HG03039 (cell line): ENCODE measurements at regions not wholly inside any gene's neighbourhood (a gene's known extent, or its start where the extent isn't known, plus 50 kb on each side); places are given as distances from the start of the nearest gene placed in this dataset.

Source experiments
- ATAC-seq: cut with Tn5 transposase; IDR thresholded peaks from one replicate; pipeline ENCODE4 v1.9.1; 2021; ENCODE audit warnings: mild to moderate bottlenecking, moderate library complexity; ENCODE audit not compliant: unreplicated experiment

DNA sequence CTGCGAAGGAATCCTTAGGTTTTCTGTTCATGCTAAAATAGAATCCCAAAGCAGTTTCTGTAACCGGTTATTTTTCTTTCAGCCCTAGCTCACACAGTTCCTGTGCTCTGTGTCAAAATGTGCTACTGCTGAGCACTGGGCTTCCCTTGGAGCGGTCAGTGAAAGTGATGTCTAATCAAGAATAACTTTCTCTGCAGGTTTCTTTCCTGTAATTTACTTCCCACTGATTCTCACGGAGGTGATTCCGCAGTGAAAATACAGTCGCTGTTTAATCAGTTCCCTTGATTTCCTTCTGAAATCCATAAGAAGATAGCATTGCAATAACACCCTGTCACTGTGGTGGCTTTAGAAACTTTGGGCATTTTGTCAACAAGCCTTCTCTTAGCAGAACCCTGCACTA lies 112.0 kb upstream of the ISL1 start:
- no peak for ATAC-seq

DNA sequence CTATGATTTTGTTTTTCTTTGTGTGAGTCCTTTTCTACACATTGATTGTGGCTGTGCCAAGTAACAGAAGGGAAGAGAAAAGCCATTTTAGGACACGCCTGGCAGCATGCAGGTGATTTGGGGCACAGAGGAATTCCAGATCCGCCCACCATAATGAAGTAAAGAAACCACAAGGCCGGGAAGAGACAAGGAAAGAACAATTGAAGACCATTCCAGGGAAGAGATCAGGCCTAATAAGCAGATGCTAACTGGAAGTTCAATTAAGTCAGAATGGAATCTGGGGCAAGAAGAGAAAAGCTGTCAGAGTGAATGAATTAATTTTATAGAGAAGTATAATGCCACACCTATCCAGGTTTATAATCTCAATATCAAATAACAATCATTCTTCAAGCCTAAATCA lies 110.2 kb upstream of the ISL1 start:
- ATAC-seq = no peak

DNA sequence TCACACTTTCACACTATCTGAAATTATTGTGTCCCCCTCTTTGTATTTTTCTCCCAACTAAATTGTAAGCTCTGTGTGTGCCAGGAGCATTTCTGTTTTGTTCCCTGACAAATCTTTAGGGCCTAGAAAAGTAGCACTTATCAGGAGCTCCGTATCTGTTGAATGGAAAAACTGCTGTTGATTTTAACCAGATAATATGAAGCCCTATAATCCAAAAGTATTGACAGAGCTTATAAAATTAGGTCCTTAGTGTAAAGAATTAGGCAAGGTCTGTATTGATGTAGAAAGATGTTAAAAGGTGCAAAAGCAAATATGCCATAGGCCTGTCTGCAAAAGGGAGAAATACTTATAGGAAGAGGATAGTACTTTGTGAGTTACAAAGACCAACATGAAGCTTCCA lies 109.4 kb upstream of the ISL1 start:
- no peak for ATAC-seq

DNA sequence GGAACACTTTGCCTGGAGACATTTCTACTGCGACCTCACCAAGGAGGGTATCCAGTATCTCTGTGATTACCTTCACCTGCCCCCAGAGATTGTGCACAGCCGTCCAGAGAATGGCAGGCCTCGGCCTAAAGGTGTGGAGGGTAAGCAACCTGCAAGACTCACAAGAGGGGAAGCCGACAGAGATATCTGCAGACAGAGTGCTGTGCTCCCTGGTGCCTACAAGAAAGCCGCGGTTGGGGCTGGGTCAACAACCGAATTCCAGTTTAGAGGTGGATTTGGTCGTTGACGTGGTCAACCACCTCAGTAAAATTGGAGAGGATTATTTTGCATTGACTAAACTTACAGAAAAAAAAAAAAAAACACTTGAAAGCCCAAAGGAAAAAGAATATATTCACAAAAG lies 107.8 kb upstream of the ISL1 start:
- no peak for ATAC-seq

DNA sequence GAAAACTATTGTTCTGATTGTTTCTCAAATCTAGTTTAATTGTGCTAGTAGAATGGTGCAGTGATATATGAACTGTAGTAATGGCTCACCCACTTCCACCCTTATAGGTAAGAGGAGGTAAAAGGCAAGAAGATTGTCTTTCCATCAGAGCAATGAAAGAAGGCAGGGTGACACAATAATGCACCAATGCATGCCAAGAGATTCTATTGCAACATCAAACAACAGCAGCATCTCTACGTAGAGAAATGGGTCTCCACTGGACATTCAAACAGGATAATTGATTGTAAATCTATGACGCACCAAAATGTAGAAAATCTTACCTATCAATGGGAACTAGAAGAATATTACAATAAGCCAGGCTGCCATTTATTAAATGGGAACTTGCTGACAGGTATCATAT lies 107.0 kb upstream of the ISL1 start:
- no peak for ATAC-seq

DNA sequence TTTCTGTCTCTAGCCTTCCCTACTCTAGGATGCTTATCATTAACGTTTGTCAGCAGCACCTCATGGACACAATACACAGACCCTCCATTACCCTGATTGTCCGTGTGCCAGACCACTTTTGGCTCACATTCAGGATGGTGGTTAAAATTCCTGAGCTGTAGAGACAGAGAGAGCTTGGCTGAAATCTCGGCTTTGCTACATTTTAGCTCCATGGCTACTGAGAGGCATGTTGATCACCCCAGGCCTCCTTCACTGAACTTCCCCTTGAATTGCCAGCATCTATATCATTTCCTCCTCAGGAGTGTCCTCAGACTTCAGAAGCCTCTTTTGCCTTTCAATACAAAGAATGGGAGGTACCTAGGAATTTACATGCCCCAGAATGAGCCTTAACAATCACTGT lies 104.7 kb upstream of the ISL1 start:
- ATAC-seq = no peak

DNA sequence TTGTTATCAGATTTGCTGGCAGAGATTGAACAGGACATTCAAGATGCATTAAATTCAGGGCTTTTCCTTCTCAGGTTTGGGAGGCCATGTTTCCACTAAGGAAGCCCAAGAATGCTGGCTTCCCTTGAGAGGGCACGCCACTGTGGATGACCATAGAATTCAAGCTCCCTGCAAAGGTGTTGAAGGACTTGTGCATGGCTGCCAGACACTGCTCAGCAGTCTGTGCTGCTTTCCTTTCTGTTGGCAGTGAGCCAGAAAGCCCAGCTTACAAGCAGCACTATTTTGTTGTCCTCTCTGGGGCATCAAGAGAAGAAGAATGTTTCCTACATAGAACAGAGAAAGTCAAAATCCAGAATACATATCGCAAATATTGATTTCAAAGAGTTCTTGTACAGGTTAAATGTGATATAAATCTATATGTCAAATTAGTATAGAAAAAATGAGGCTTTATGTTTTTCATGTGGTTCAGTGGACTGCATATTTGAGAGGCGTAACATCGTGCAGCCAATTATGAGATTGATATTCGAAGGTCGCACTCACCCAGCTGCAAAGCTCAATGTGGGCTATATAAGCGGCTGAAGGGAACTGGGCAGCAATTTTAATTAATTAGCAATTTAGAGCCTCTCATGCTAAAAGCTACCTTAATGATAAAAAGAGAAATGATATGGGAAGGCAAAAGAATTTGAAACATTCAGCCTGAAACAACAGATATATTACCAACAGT lies 103.1 kb upstream of the ISL1 start:
- ATAC-seq = no peak

DNA sequence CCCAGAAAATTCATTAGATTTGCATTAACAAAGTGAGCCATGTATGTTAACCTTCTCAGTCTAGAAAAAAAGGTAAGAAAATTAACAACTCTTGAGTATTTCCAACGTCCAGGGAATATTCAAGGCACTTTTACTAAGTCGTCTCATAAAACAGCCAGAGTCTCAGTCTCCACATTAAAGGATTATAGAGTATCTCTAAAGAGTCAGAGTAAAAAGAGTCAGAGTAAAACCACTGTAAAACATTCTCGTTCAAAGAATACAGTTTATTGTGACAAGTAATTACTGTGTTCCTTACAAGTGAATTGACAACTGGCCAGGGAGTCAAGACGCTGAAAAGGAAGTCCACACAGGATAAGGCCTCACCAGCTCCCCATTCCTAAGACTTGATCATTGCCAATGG lies 97.2 kb upstream of the ISL1 start:
- ATAC-seq = no peak

DNA sequence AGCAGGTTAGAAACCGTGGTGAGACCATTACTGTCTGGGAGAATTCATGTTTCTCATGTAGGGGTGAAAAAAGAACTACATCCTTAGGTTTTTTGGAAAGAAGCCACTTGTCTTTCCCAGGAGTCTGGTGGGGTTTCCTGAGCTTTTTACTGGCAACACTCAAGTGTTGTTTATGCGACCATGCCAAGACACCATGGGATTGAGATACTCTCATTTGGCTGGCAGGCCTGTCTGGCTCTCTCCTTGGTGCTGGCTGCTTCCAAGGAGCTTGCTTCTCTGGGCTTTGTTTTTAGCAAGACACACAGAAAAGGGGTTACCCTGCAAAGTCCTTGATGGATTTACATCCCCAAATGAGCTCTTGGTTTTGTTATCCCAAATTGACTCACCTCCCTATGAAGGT lies 80.9 kb upstream of the ISL1 start:
- no peak for ATAC-seq

DNA sequence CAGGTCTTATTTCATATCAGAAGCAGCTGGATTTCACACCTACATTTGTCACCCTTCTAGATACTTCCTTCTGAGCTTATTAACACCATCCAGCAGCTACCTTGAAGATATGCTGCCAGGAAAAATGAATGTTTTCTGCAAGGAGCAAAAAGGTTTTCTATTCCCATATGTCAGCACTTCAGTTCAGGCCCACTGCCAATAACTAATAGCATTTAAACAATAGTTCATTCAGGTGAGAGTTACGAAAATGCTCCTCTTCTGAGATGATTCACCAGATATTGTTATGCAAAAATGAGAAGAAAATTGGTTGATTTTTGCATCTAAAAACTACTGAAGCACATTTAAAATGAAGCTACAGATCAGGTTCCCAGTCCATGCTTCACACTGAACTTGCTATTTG lies 56.4 kb upstream of the ISL1 start:
- ATAC-seq = no peak
